ENCODE measurements at regions not wholly inside any gene's neighbourhood (a gene's known extent, or its start where the extent isn't known, plus 50 kb on each side); places are given as distances from the start of the nearest gene placed in this dataset.

- DNase-seq (ENCODE audit: low read depth in 4 of 4, low spot score in 3 of 4) = no peak
Observed at GRCh38 chr4:115376866-115377265, 263.4 kb upstream of the NDST4 start.

DNA sequence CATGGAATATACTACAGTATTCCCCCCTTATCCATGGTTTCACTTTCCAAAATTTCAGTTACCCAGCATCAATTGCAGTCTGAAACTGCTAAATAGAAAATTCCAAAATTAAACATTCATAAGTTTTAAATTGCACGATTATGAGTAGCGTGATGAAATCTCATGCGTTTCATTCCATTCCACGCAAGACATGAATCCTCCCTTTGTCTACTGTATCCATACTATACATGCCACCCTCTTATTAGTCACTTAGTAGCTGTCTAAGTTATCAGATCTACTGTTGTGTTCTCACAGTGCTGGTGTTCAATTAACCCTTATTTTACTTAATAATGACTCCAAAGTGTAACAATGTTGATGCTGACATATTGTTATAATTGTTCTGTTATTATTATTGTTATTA lies 261.2 kb upstream of the NDST4 start:
- DNase-seq (ENCODE audit: low read depth in 4 of 4, low spot score in 3 of 4) = no peak

GRCh38 chr4:115370490-115370889 lies 257.1 kb upstream of the NDST4 start:
- DNase-seq (ENCODE audit: low read depth in 4 of 4, low spot score in 3 of 4) = no peak

DNA sequence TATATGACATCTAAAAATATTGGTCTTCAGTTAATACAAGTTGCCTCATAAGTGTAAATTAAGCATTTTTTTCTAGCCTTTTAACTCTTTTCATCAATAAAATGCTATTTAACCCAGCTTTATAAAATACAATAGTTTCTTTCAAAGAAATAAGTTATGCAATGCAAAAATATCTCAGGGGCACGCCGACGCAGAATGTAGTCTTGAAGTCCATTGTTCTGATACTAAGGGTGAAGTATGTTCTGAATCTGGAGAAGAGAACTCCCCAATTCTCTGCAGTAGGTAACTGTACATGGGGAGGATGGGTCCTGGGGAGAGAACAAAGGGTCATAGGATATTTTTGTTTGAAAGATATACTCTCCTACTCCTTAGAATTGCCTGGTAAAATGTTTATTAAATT lies 256.6 kb upstream of the NDST4 start:
- DNase-seq (ENCODE audit: low read depth in 4 of 4, low spot score in 3 of 4) = no peak

DNA sequence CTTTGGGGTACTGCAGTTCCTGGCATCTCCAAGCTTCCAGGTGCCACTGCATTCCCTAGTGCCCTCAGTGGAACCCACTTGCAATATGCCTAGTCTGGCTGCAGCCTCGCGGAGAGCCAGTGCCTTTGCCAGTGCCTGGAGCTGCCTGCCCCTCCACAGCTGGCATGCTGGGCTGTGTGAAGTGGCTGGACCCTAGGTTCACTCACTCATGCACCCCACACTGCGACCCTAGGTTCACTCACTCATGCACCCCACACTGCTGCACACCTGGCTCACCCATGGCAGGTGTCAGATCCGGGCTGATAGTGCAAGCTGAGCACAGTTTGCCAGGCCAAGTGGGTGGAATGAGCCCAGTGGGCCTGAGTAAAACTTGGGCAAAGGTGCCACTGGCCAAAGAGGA lies 253.0 kb upstream of the NDST4 start:
- no peak for DNase-seq (ENCODE audit: low read depth in 4 of 4, low spot score in 3 of 4)

DNA sequence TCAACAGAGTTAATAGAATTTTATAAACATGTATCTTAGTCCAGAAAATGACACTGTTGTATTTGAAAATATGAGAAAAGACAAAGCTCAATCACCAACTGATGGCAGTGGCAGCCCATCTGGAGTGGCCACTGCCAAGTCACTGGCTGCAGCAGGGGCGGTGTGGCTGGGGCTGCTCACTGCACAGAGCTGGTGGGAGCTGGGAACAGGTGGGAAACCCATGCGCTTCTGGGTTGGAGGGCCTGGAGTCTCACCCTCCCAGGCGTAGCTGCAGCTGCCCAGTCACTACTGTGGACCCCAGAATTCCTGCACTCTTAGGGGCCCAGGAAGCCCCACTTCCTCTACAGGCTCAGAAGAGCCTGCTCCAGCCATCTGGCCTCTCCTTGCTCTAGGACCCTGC lies 251.8 kb upstream of the NDST4 start:
- DNase-seq (ENCODE audit: low read depth in 4 of 4, low spot score in 3 of 4) = no peak

GRCh38 chr4:115361781-115362180 lies 248.4 kb upstream of the NDST4 start:
- no peak for DNase-seq (ENCODE audit: low read depth in 4 of 4, low spot score in 3 of 4)

GRCh38 chr4:115360431-115360830 lies 247.0 kb upstream of the NDST4 start:
- no peak for DNase-seq (ENCODE audit: low read depth in 4 of 4, low spot score in 3 of 4)

DNA sequence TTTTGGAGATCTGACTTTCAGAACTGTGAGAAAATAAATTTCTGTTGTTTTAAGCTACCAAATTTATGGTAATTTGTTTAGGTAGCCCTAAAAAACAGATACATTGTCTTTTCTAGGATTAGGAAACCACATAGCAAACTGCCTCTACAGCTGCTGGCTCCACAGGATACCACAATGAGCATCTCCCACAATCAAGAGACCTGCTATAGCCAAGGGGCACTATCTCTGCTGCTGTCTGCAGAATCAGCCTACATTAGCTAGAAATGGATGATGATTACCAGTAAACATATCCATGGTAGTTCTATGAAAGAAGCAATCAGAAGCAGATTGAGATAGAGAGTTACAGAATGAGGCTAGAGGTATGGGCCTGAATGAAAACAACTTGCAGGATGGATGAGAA lies 244.4 kb upstream of the NDST4 start:
- no peak for DNase-seq (ENCODE audit: low read depth in 4 of 4, low spot score in 3 of 4)

GRCh38 chr4:115356176-115356575 lies 242.8 kb upstream of the NDST4 start:
- DNase-seq (ENCODE audit: low read depth in 4 of 4, low spot score in 3 of 4) = no peak

DNA sequence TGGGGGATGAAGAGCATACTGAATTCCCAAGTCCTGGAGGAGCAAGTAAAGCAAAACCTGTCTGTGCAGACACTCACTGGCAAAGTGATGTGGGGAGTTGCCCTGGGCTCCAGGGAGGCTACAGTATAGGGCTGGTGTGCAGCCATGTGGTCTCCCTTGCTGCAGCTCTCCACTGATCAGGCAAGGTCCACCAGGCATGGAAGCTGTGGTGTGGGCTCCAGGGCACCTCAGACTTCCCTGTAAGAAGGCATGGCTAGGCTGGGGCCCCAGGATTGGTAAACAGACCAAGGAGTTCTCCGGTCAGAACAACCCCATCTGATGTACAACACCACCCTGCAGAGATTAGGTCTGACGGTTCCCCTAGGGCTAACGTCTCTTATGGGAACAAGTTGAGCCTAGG lies 241.9 kb upstream of the NDST4 start:
- DNase-seq (ENCODE audit: low read depth in 4 of 4, low spot score in 3 of 4) = no peak

GRCh38 chr4:115353370-115353769 lies 239.9 kb upstream of the NDST4 start:
- no peak for DNase-seq (ENCODE audit: low read depth in 4 of 4, low spot score in 3 of 4)

GRCh38 chr4:115343171-115343570 lies 229.8 kb upstream of the NDST4 start:
- no peak for DNase-seq (ENCODE audit: low read depth in 4 of 4, low spot score in 3 of 4)

GRCh38 chr4:115334736-115335411 lies 221.5 kb upstream of the NDST4 start:
- DNase-seq (ENCODE audit: low read depth in 4 of 4, low spot score in 3 of 4) = no peak

DNA sequence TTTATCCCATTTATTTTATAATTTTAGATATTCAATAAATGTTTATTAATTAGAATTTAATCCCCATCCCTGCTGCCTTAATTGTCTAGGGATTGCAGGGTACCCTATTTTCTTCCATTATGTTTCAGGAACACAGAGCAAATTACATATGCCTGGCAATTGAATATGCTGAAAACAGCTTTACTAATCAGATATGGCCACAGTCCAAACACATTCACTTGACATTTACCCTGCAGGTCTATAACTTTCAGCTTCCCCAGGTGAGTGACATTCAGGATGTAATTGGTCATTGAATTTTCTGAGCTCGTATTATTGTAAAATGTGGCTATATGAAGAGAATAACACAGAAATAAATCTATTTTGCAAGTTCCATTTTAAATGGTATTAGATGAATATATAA lies 218.7 kb upstream of the NDST4 start:
- DNase-seq (ENCODE audit: low read depth in 4 of 4, low spot score in 3 of 4) = no peak

DNA sequence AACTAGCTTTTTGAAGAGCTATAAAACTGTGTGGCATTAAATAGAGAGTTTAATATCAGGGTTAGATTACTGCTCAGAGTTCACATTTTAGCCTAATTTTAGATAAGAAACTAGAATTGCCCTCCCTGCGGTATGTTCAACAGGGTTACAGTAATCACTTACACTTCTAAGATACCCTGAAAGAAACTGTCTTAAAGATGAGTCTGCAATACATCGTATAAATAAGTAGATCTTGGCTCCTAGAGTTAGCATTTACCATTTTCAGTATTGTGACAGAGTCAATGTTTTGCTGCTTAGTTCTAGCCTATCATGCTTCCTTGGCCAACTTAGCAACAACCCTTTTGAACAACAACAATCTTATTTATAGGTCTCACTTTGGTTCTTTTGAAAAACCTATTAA lies 217.8 kb upstream of the NDST4 start:
- no peak for DNase-seq (ENCODE audit: low read depth in 4 of 4, low spot score in 3 of 4)

GRCh38 chr4:115325836-115326235 lies 212.4 kb upstream of the NDST4 start:
- no peak for DNase-seq (ENCODE audit: low read depth in 4 of 4, low spot score in 3 of 4)

- no peak for DNase-seq (ENCODE audit: low read depth in 4 of 4, low spot score in 3 of 4)
Observed at GRCh38 chr4:115323106-115323707, 209.8 kb upstream of the NDST4 start.

- no peak for DNase-seq (ENCODE audit: low read depth in 4 of 4, low spot score in 3 of 4)
Observed at GRCh38 chr4:115315182-115315581, 201.8 kb upstream of the NDST4 start.

DNA sequence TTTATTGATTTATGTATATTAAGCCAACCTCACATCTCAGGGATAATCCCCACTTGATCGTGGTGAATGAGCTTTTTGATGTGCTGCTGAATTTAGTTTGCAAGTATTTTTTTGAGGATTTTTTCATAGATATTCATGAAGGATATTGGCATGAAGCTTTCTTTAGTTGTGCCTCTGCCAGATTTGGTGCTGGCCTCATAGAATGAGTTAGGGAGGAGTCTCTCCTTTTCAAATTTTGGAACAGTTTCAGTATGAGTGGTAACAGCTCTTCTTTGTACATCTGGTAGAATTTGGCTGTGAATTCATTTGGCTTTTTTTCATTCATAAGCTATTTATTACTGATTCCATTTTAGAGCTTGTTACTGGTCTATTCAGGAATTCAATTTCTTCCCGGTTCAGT lies 197.2 kb upstream of the NDST4 start:
- DNase-seq (ENCODE audit: low read depth in 4 of 4, low spot score in 3 of 4) = no peak

DNA sequence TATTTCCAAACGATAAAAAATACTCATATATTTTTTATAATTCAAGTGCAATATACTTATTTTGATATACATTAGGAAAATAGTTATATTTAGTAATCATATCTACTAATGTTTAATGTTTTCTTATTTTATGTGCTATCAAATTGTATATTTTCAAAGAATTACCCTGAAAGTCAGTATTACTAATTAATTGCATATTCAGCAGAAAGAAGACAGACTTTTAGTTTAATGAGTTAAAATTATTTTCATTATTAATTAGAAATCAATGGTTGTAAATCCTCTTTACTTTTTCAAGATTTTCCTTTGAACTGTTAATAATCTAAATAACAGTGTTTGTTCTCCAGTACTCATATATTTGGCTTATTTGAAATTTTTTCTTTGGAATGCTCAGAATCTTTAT lies 181.3 kb upstream of the NDST4 start:
- DNase-seq (ENCODE audit: low read depth in 4 of 4, low spot score in 3 of 4) = no peak

DNA sequence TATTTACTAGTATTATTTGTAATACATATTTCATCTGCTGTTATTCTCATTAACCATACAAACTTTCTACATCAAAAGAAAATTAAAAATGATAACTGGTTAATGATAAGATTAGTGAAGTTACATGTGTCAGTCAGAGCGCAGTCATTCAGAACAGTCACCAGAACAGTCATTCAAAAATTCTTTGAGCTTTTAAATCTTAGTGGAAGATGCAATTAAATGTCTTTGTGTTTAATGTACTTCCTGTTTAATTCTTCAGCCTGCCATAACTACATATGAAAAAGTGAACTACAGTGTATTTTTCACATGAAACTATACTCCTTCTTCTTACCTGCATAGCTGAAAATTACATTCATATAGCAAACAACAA lies 179.7 kb upstream of the NDST4 start:
- DNase-seq (ENCODE audit: low read depth in 4 of 4, low spot score in 3 of 4) = no peak

Data from right renal pelvis (tissue), 4 donors.